ENCODE measurements at regions not wholly inside any gene's neighbourhood (a gene's known extent, or its start where the extent isn't known, plus 50 kb on each side); places are given as distances from the start of the nearest gene placed in this dataset.

GRCh38 chr15:87620393-87620792 lies 636.1 kb downstream of the NTRK3 start:
- no peak for TF ChIP-seq KLF10 (tag by site-specific recombination; IDR thresholded peaks at IDR 0.05)
- no peak for TF ChIP-seq ZNF48 (tag by site-specific recombination; IDR thresholded peaks at IDR 0.05)
- TF ChIP-seq ZNF146 (tag by site-specific recombination; IDR thresholded peaks at IDR 0.05), result no peak
- TF ChIP-seq ZFP41 (tag by site-specific recombination; IDR thresholded peaks at IDR 0.05; ENCODE audit: borderline replicate concordance), result no peak
- TF ChIP-seq ZNF837 (tag by site-specific recombination; IDR thresholded peaks at IDR 0.05), result no peak
- TF ChIP-seq ZNF585B (tag by site-specific recombination; IDR thresholded peaks at IDR 0.05), result no peak
- no peak for TF ChIP-seq ZNF610 (tag by site-specific recombination; IDR thresholded peaks at IDR 0.05; ENCODE audit: borderline replicate concordance)
- TF ChIP-seq EGR2 (tag by site-specific recombination; IDR thresholded peaks at IDR 0.05; ENCODE audit: low read depth), result no peak
- TF ChIP-seq ZNF658 (tag by site-specific recombination; IDR thresholded peaks at IDR 0.05), result no peak
- Histone ChIP-seq H3K4me3 (ENCODE audit: low read depth, low read length) (no peak overlapping the region), H3K27ac (ENCODE audit: extremely low read depth, low read depth, low read length) (no peak overlapping the region), H3K4me1 (ENCODE audit: control insufficient read depth, insufficient read depth, low read length) (no peaks in the 10 kb centered on the region), H3K36me3 (ENCODE audit: control insufficient read depth in 2 of 2, insufficient read depth in 1 of 2, low read length in 2 of 2) (no peaks in the 10 kb centered on the region), H3K9me3 (ENCODE audit: control insufficient read depth, insufficient read depth, low read depth, low read length) (no peaks in the 10 kb centered on the region)
- POLR2A ChIA-PET, result no interaction called here
- CTCF ChIA-PET, result interaction anchor here (0.7 to 2.7 kb wide), 2 partner anchors 15 to 23 kb away, joined by 3 to 9 read pairs; no protein-coding TSS in a partner anchor

- no peak overlapping the region for H3K4me3 ChIP-seq (ENCODE audit: low read depth, low read length)
- CTCF ChIA-PET, result interaction anchor here (0.6 to 2.7 kb wide), 4 partner anchors 14 to 1506 kb away, joined by 3 to 9 read pairs (median 4); no protein-coding TSS in a partner anchor
- TF ChIP-seq ZNF175 (tag by site-specific recombination; IDR thresholded peaks at IDR 0.05) (no peak), GLI4 (tag by site-specific recombination; IDR thresholded peaks at IDR 0.05) (no peak), PATZ1 (tag by site-specific recombination; IDR thresholded peaks at IDR 0.05) (no peak), ZNF433 (tag by site-specific recombination; IDR thresholded peaks at IDR 0.05; ENCODE audit: low read depth) (no peak), KLF9 (tag by site-specific recombination; IDR thresholded peaks at IDR 0.05; ENCODE audit: low read depth) (no peak), ZNF747 (tag by site-specific recombination; IDR thresholded peaks at IDR 0.05) (no peak), HIC1 (tag by site-specific recombination; IDR thresholded peaks at IDR 0.05) (no peak)
- no peaks in the 10 kb centered on the region for H3K36me3 ChIP-seq (ENCODE audit: control insufficient read depth in 2 of 2, insufficient read depth in 1 of 2, low read length in 2 of 2)
- no peak overlapping the region for H3K27ac ChIP-seq (ENCODE audit: extremely low read depth, low read depth, low read length)
- no peaks in the 10 kb centered on the region for H3K4me1 ChIP-seq (ENCODE audit: control insufficient read depth, insufficient read depth, low read length)
- H3K9me3 ChIP-seq (ENCODE audit: control insufficient read depth, insufficient read depth, low read depth, low read length), result no peaks in the 10 kb centered on the region
- POLR2A ChIA-PET, result interaction anchor here (0.6 kb wide), 1 partner anchor 151 kb away, joined by 8 read pairs; no protein-coding TSS in a partner anchor
Measured at GRCh38 chr15:87619161-87619960, 637.2 kb downstream of the NTRK3 start.

- CTCF ChIA-PET, result interaction anchor here (2.7 kb wide), 1 partner anchor 13 kb away, joined by 9 read pairs; no protein-coding TSS in a partner anchor
- TF ChIP-seq ZNF501 (tag by site-specific recombination; IDR thresholded peaks at IDR 0.05) (no peak), PBX3 (CRISPR knock-in tag; IDR thresholded peaks at IDR 0.05) (no peak), KLF7 (tag by site-specific recombination; IDR thresholded peaks at IDR 0.05; ENCODE audit: borderline replicate concordance) (no peak), ZSCAN30 (tag by site-specific recombination; IDR thresholded peaks at IDR 0.05) (no peak), ZNF10 (tag by site-specific recombination; IDR thresholded peaks at IDR 0.05) (no peak), ZNF777 (tag by site-specific recombination; IDR thresholded peaks at IDR 0.05; ENCODE audit: borderline replicate concordance) (no peak), ZNF792 (tag by site-specific recombination; IDR thresholded peaks at IDR 0.05) (no peak), ZNF398 (tag by site-specific recombination; IDR thresholded peaks at IDR 0.05) (no peak), ZNF529 (tag by site-specific recombination; IDR thresholded peaks at IDR 0.05; ENCODE audit: insufficient replicate concordance) (no peak)
Measured at GRCh38 chr15:87618203-87618725, 638.3 kb downstream of the NTRK3 start.

More at GRCh38 chr15:87618203-87618725, 638.3 kb downstream of the NTRK3 start:
- no peak overlapping the region for H3K4me3 ChIP-seq (ENCODE audit: low read depth, low read length)
- no peaks in the 10 kb centered on the region for H3K9me3 ChIP-seq (ENCODE audit: control insufficient read depth, insufficient read depth, low read depth, low read length)
- no peak overlapping the region for H3K27ac ChIP-seq (ENCODE audit: extremely low read depth, low read depth, low read length)
- no peaks in the 10 kb centered on the region for H3K36me3 ChIP-seq (ENCODE audit: control insufficient read depth in 2 of 2, insufficient read depth in 1 of 2, low read length in 2 of 2)
- no peaks in the 10 kb centered on the region for H3K4me1 ChIP-seq (ENCODE audit: control insufficient read depth, insufficient read depth, low read length)
- POLR2A ChIA-PET, result no interaction called here
